Brain microvascular endothelial cell (primary cell): ENCODE measurements at regions not wholly inside any gene's neighbourhood (a gene's known extent, or its start where the extent isn't known, plus 50 kb on each side); places are given as distances from the start of the nearest gene placed in this dataset.

Experiments used
- DNase-seq: peaks from one replicate; pipeline ENCODE4 v3.0.0-alpha.2; 2020
- H3K27ac ChIP-seq: fragments of 250-450 bp; sonication (Bioruptor Pico); 2 replicates; pipeline ENCODE4 v1.5.1; 2020; ENCODE audit warnings: mild to moderate bottlenecking, moderate library complexity
- H3K27me3 ChIP-seq: fragments of 250-450 bp; sonication (Bioruptor Pico); replicated peaks from 2 replicates; pipeline ENCODE4 v1.5.1; 2020; ENCODE audit warnings: mild to moderate bottlenecking
- H3K36me3 ChIP-seq: fragments of 250-450 bp; sonication (Bioruptor Pico); replicated peaks from 2 replicates; pipeline ENCODE4 v1.5.1; 2020; ENCODE audit warnings: mild to moderate bottlenecking
- H3K4me3 ChIP-seq: 2 replicates; pipeline ENCODE4 v1.5.1; 2011; ENCODE audit warnings: low read depth, mild to moderate bottlenecking, control low read depth, low read length, moderate library complexity
- in situ Hi-C: cut with HindIII; loops from 2 replicates; pipeline ENCODE4 v1.10.0; 2017; ENCODE audit warnings: low sequenced_read_pairs, low pct_ligation_motif_present
- TF ChIP-seq, protein P1 (sequence below): IDR thresholded peaks from 2 replicates; pipeline ENCODE4 v1.5.1; 2011; ENCODE audit warnings: low read depth, mild to moderate bottlenecking, moderate library complexity, low read length, control low read depth, inconsistent platforms; ENCODE audit errors: missing control alignments

DNA sequence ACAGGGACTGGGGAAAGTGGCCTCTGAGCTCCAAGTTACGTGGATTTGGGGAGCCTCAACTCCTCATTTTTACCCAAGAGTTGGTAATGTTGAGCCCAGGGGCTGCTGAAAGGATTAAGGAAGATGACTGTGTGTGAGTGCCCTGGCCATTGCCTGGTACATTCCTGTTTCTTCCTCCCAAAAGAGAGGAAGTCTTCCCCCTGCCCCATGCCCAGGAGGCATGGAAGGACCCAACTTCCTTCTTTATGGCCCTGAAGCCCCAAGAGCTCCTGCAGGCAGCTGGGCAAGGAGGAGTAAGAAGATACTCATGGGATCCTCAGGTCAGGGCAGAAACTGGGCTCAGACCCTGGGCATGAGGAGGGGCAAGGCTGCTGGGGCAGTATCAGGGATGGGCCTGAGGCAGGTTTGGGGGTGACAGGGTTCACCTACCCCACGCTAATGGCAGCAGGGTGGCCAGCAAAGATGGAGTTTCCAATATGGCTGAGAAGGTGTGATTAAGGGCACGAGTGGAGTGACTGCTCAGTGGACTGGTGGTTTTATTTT is 118.3 kb upstream of the MVB12B start:
- Histone ChIP-seq H3K4me3 (no peak overlapping the region), H3K36me3 (no peaks in the 10 kb centered on the region), H3K27ac (no peak overlapping the region), H3K27me3 (peaks cover 2% of the 10 kb centered on the region)
- TF ChIP-seq, protein P1, sequence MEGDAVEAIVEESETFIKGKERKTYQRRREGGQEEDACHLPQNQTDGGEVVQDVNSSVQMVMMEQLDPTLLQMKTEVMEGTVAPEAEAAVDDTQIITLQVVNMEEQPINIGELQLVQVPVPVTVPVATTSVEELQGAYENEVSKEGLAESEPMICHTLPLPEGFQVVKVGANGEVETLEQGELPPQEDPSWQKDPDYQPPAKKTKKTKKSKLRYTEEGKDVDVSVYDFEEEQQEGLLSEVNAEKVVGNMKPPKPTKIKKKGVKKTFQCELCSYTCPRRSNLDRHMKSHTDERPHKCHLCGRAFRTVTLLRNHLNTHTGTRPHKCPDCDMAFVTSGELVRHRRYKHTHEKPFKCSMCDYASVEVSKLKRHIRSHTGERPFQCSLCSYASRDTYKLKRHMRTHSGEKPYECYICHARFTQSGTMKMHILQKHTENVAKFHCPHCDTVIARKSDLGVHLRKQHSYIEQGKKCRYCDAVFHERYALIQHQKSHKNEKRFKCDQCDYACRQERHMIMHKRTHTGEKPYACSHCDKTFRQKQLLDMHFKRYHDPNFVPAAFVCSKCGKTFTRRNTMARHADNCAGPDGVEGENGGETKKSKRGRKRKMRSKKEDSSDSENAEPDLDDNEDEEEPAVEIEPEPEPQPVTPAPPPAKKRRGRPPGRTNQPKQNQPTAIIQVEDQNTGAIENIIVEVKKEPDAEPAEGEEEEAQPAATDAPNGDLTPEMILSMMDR, result no peak
- in situ Hi-C loops, result no loop called here
- DNase-seq, result no peak

DNA sequence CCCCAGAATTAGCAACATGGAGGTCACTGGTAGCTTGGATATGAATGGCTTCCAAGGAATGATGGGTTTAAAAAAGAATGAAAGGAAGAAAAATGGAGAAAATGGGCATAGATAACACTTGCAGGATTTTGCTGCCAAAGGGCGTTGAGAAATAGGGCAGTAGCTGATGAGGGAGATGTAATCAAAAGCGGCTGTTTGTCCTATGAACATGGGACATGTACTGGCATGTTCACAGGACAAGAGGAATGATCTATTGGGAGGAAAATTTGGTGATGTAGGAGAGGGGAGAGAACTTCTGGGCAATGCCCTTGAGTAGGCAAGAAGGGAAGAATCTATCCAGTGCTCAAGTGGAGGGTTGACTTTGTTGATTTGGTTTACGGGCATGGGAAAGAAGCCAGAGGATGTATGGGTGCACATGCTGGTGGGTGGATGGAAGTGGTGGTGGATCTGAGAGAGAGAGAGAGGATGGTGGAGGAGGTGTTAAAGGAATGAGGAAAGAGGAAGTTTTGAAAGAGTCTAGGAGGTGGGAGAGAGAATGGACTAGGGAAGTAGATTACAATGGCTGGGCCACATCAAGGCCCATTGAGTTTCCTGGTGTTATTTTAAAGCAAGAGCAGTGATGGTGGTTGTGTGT is 115.1 kb upstream of the MVB12B start:
- Histone ChIP-seq H3K36me3 (no peaks in the 10 kb centered on the region), H3K4me3 (no peak overlapping the region), H3K27ac (no peak overlapping the region), H3K27me3 (no peaks in the 10 kb centered on the region)
- in situ Hi-C loops, result no loop called here
- no peak for DNase-seq
- TF ChIP-seq, protein P1, result no peak

DNA sequence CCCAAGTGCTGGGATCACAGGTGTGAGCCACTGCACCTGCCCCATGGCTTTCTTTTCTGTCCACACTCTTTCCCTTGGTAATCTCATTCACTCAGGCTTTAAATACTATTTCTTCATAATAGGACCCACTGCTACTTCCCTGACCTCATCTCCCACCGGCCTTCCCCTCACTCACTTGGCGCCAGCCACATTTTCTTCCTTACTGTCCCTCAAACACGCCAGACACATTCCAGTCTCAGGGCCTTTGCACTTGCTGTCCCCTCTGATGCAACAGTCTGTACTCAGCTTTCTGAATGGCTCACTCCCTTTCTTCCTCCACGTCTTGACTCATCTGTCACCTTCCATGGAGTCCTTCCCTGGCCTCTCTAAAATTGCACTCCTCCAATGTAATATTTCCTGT is 111.1 kb upstream of the MVB12B start:
- no peak overlapping the region for H3K27ac ChIP-seq
- peaks cover under 1% of the 10 kb centered on the region for H3K27me3 ChIP-seq
- no peak overlapping the region for H3K4me3 ChIP-seq
- TF ChIP-seq, protein P1, result no peak
- no peaks in the 10 kb centered on the region for H3K36me3 ChIP-seq
- in situ Hi-C loops, result no loop called here
- DNase-seq, result no peak

DNA sequence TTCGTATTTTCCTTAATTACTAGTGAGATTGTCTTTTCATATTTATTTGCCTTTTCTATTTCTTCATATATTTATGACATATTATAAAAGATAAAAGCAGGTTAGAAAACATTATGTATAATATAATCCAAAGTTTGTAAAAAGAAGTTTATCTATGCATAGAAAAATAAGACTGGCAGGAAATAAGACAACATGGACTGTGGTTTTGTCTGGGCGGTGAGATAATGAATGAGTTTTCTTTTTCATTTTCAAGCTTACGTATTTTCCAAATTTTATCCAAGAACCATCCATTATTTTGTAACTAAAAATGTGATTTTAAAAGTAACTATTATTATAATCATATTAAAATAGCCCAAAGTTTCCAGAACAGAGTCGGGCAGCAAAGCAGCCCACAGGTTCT is 109.8 kb upstream of the MVB12B start:
- Histone ChIP-seq H3K36me3 (no peaks in the 10 kb centered on the region), H3K4me3 (no peak overlapping the region), H3K27me3 (peaks cover 6% of the 10 kb centered on the region), H3K27ac (no peak overlapping the region)
- DNase-seq, result no peak
- in situ Hi-C loops, result no loop called here
- TF ChIP-seq, protein P1, result no peak

DNA sequence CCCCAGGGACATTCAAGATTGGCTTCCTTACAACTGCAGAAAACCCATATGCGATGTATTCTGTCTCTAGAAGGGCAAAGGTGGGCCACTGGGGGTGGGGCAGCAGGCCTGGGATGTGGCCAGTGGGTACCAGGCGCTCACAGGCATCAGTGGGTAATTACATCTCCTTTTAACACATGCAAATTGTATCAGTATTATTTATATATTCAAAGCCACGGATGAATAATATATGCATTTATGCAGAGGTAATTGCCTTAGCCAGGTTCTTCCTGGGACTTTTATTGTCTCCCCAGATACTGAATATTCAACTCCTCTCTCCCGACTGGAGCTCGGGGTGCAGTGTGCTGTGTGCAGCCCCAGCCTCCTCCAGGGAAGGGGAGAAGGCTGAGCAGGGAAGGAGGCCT is 109.4 kb upstream of the MVB12B start:
- no peak for DNase-seq
- Histone ChIP-seq H3K36me3 (no peaks in the 10 kb centered on the region), H3K27me3 (peaks cover 10% of the 10 kb centered on the region), H3K27ac (no peak overlapping the region), H3K4me3 (no peak overlapping the region)
- in situ Hi-C loops, result no loop called here
- TF ChIP-seq, protein P1, result no peak

DNA sequence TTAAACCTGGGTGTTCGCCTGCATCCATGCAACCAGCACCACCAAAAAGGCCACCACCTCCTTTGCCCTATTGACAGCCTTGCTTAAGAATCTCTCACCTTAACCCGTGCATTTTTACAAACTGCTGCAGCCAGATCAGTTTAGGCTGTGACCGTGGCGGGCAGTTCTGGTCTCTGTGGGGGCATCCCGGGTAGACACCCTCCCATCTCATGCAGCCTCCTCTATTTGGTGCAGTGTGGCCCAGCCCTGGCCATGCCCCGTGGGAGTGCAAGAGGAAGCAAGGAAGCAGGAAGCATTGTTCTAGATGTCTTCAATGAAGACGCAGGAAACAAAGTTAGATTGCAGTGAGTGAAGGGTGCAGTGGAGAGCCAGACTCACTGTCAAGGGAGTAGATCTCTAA is 108.8 kb upstream of the MVB12B start:
- peaks cover 16% of the 10 kb centered on the region for H3K27me3 ChIP-seq
- DNase-seq, result no peak
- TF ChIP-seq, protein P1, result no peak
- no peak overlapping the region for H3K27ac ChIP-seq
- H3K36me3 ChIP-seq, result no peaks in the 10 kb centered on the region
- in situ Hi-C loops, result no loop called here
- H3K4me3 ChIP-seq, result no peak overlapping the region
